GM12878 (cell line): ENCODE measurements at regions not wholly inside any gene's neighbourhood (a gene's known extent, or its start where the extent isn't known, plus 50 kb on each side); places are given as distances from the start of the nearest gene placed in this dataset.
"Not testable (repeated sequence)": the region's sequence is repeated elsewhere in the genome, so short reads cannot be mapped to it uniquely, and the experiment has no call there.

Experiments used
- ATAC-seq: fragments of 200-7000 bp; cut with Tn5 transposase; 3 replicates; pipeline ENCODE4 v1.9.1; 2020; ENCODE audit warnings: mild to moderate bottlenecking, moderate library complexity
- BruUV-seq: library from RNA; stranded (reverse); fragments of 400-500 nt; replicated peaks from 2 replicates; lab custom pipeline; 2021; lab: Mats Ljungman, UMichigan
- CTCF ChIA-PET: fragments of 300-600 bp; sonication (Branson Sonifier 250); formaldehyde crosslinking; extraction: SDS; loops from one replicate; lab custom pipeline; 2021; ENCODE audit warnings: inconsistent platforms; lab: Yijun Ruan, JAX
- POLR2A ChIA-PET: fragments of 350-600 bp; formaldehyde crosslinking; extraction: SDS; loops from one replicate; lab custom pipeline; 2021; ENCODE audit warnings: inconsistent platforms; lab: Charles Lee
- RAD21 ChIA-PET: fragments of 300-600 bp; sonication (Branson Sonifier 250); formaldehyde crosslinking; loops from one replicate; lab custom pipeline; 2023; ENCODE audit warnings: antibody characterized with exemption; ENCODE audit not compliant: unreplicated experiment; lab: Charles Lee
- SMC1A ChIA-PET: fragments of 300-600 bp; sonication (Branson Sonifier 250); formaldehyde crosslinking; loops from one replicate; lab custom pipeline; 2023; ENCODE audit not compliant: unreplicated experiment, uncharacterized antibody; lab: Charles Lee
- DNase-seq: peaks from one replicate; pipeline ENCODE4 v3.0.0-alpha.2; 2011; ENCODE audit warnings: low read depth, low spot score
- FAIRE-seq: peaks from 3 replicates; lab custom pipeline; 2011; peaks lifted over from hg19 to GRCh38; lab: Jason Lieb, UNC
- H2AFZ ChIP-seq: 2 replicates; pipeline ENCODE4 v1.6.0; 2011; ENCODE audit warnings: low read depth, low read length, control low read depth; ENCODE audit not compliant: control insufficient read depth
- H3K27ac ChIP-seq: 2 replicates; pipeline ENCODE4 v1.5.1; 2011; ENCODE audit warnings: control low read depth; ENCODE audit not compliant: control insufficient read depth, insufficient read depth
- H3K27me3 ChIP-seq, 2 experiments: replicated peaks in 1 of 2; 2 replicates each; pipeline versions ENCODE4 v1.6.0 to v1.6.1; 2011; ENCODE audit warnings: low read length in 1 of 2; ENCODE audit not compliant: control insufficient read depth in 2 of 2, insufficient read depth in 2 of 2
- H3K36me3 ChIP-seq, 2 experiments: 2 replicates each; pipeline ENCODE4 v1.5.1; 2011; ENCODE audit warnings: low read length in 1 of 2; ENCODE audit not compliant: control insufficient read depth in 2 of 2, insufficient read depth in 2 of 2
- H3K4me1 ChIP-seq: 2 replicates; pipeline ENCODE4 v1.6.1; 2011; ENCODE audit warnings: mild to moderate bottlenecking, low read length, moderate library complexity, mixed read lengths; ENCODE audit not compliant: control insufficient read depth, insufficient read depth
- H3K4me2 ChIP-seq: 2 replicates; pipeline ENCODE4 v1.6.0; 2011; ENCODE audit warnings: control low read depth; ENCODE audit not compliant: control insufficient read depth, insufficient read depth
- H3K4me3 ChIP-seq: fragments of 200-600 bp; sonication (generic); 2 replicates; pipeline ENCODE4 v1.5.1; 2016
- H3K79me2 ChIP-seq: 2 replicates; pipeline ENCODE4 v1.6.0; 2011; ENCODE audit warnings: low read length; ENCODE audit not compliant: control insufficient read depth, insufficient read depth
- H3K9ac ChIP-seq: 2 replicates; pipeline ENCODE4 v1.8.0; 2011; ENCODE audit warnings: low read length, control low read depth, mixed read lengths; ENCODE audit not compliant: control insufficient read depth, insufficient read depth
- H3K9me3 ChIP-seq: replicated peaks from 3 replicates; pipeline ENCODE4 v1.5.1; 2011; ENCODE audit warnings: mild to moderate bottlenecking, low read length; ENCODE audit not compliant: control insufficient read depth, insufficient read depth
- H4K20me1 ChIP-seq: 2 replicates; pipeline ENCODE4 v1.6.0; 2011; ENCODE audit not compliant: control insufficient read depth, insufficient read depth
- ASH2L ChIP-seq: fragments of 300-600, 200-600 bp; sonication (generic); IDR thresholded peaks from 2 replicates; pipeline ENCODE4 v1.6.1; 2017; ENCODE audit warnings: low read depth, mild to moderate bottlenecking, borderline replicate concordance
- BCLAF1 ChIP-seq: fragments of 450-650 bp; IDR thresholded peaks from 2 replicates; pipeline ENCODE4 v1.6.1; 2017; ENCODE audit warnings: antibody characterized with exemption, mild to moderate bottlenecking, moderate library complexity
- CEBPB ChIP-seq, 2 experiments: fragments of 150-350 bp in 1 of 2; IDR thresholded peaks; 2 replicates each; pipeline ENCODE4 v1.6.1; 2012 to 2014; ENCODE audit warnings: low read depth in 2 of 2, low read length in 2 of 2, borderline replicate concordance in 1 of 2, inconsistent platforms in 1 of 2
- EGR1 ChIP-seq, 2 experiments: IDR thresholded peaks; 1 replicate in 1 of 2; 2 replicates in 1 of 2; pipeline ENCODE4 v1.6.1; 2011 to 2012; ENCODE audit warnings: low read depth in 2 of 2, low read length in 2 of 2, borderline replicate concordance in 1 of 2, mild to moderate bottlenecking in 1 of 2, moderate library complexity in 1 of 2
- ELK1 ChIP-seq: IDR thresholded peaks from 2 replicates; pipeline ENCODE4 v1.6.1; 2012; ENCODE audit warnings: low read depth, low read length, improper control_type of control experiment
- GABPA ChIP-seq: IDR thresholded peaks from 2 replicates; pipeline ENCODE4 v1.6.1; 2014; ENCODE audit warnings: antibody characterized with exemption, low read depth, mild to moderate bottlenecking, inconsistent platforms
- MEF2A ChIP-seq: IDR thresholded peaks from 2 replicates; pipeline ENCODE4 v1.6.1; 2011; ENCODE audit warnings: low read depth, mild to moderate bottlenecking, low read length, moderate library complexity; ENCODE audit not compliant: insufficient read depth
- MXI1 ChIP-seq: fragments of 150-350 bp; IDR thresholded peaks from 2 replicates; pipeline ENCODE4 v1.6.1; 2011; ENCODE audit warnings: low read depth, mild to moderate bottlenecking, inconsistent platforms, low read length, improper control_type of control experiment
- PAX5 ChIP-seq: IDR thresholded peaks from 2 replicates; pipeline ENCODE4 v1.6.1; 2011; ENCODE audit warnings: low read depth, low read length, borderline replicate concordance
- POLR2A ChIP-seq: IDR thresholded peaks from 2 replicates; pipeline ENCODE4 v1.6.1; 2011; ENCODE audit warnings: low read depth, mild to moderate bottlenecking, low read length
- SMAD5 ChIP-seq: IDR thresholded peaks from 2 replicates; pipeline ENCODE4 v1.6.1; 2016; ENCODE audit warnings: antibody characterized with exemption, low read depth
- ZNF207 ChIP-seq: fragments of 450-650 bp; IDR thresholded peaks from 2 replicates; pipeline ENCODE4 v1.6.1; 2014; ENCODE audit warnings: antibody characterized with exemption, mild to moderate bottlenecking, borderline replicate concordance
- ZNF274 ChIP-seq: IDR thresholded peaks from one replicate; pipeline ENCODE4 v1.8.0; 2011; ENCODE audit not compliant: insufficient read length, insufficient read depth
- WGBS: methylation state at CpG from one replicate; pipeline ENCODE4 v1.1.6; 2016; ENCODE audit warnings: low lambda C conversion rate; ENCODE audit not compliant: insufficient replicate concordance, insufficient coverage; ENCODE audit errors: missing lambda C conversion rate; 5-methylcytosine and 5-hydroxymethylcytosine counted together
- in situ Hi-C: fragments of 300-500 bp; cut with MboI; formaldehyde crosslinking; loops from 9 replicates; pipeline ENCODE4 v1.14.3; 2018; ENCODE audit warnings: mixed read lengths
- intact Hi-C: fragments of 100-400 bp; cut with micrococcal nuclease; formaldehyde crosslinking; loops from one replicate; pipeline ENCODE4 v1.14.2; 2022; ENCODE audit not compliant: unreplicated experiment

- WGBS, result 19% methylated on average over 7 of the region's 7 CpGs
- ATAC-seq, H2AFZ ChIP-seq, H3K9ac ChIP-seq, H3K36me3 ChIP-seq, H3K27ac ChIP-seq, POLR2A ChIA-PET, BruUV-seq, H3K79me2 ChIP-seq, H3K4me3 ChIP-seq, H3K4me1 ChIP-seq, DNase-seq, H3K9me3 ChIP-seq, FAIRE-seq, RAD21 ChIA-PET, H4K20me1 ChIP-seq, in situ Hi-C loops, SMC1A ChIA-PET, intact Hi-C loops, H3K4me2 ChIP-seq, H3K27me3 ChIP-seq: not testable (repeated sequence)
- CTCF ChIA-PET, result interaction anchor here (0.8 kb wide), 1 partner anchor 16 kb away, joined by 3 read pairs; no protein-coding TSS in a partner anchor
Measured at GRCh38 chr5:38794037-38794436, 51.8 kb upstream of the OSMR start.

- H3K79me2 ChIP-seq, result no peaks in the 10 kb centered on the region
- no peaks in the 10 kb centered on the region for H3K36me3 ChIP-seq
- H3K4me3 ChIP-seq, result no peak overlapping the region
- H3K27me3 ChIP-seq, result no peaks in the 10 kb centered on the region; a peak in 1 of 4 replicates
- in situ Hi-C loops, result no loop called here
- no peaks in the 10 kb centered on the region for H4K20me1 ChIP-seq
- no peak overlapping the region for H3K9ac ChIP-seq
- ATAC-seq, result no peak
- no peak for TF ChIP-seq POLR2A
- TF ChIP-seq EGR1 (IDR thresholded peaks at IDR 0.05; ENCODE audit: borderline replicate concordance in 1 of 2, low read depth in 2 of 2, low read length in 2 of 2), result no peak
- TF ChIP-seq ZNF274, result no peak
- no peak for TF ChIP-seq SMAD5
- no peak for TF ChIP-seq ZNF207
- no peak for TF ChIP-seq ASH2L
- TF ChIP-seq CEBPB (IDR thresholded peaks at IDR 0.05; ENCODE audit: borderline replicate concordance in 1 of 2, low read depth in 2 of 2, low read length in 2 of 2), result no peak
- no peak for TF ChIP-seq BCLAF1
- no peak for TF ChIP-seq PAX5
- no peak for TF ChIP-seq ELK1
- no peak for TF ChIP-seq MXI1
- no peak for TF ChIP-seq MEF2A
- no peak for TF ChIP-seq GABPA
- WGBS, result 60% methylated on average over 5 of the region's 5 CpGs
- no peak overlapping the region for H3K4me2 ChIP-seq
- intact Hi-C loops, result no loop called here
- H3K9me3 ChIP-seq, result no peaks in the 10 kb centered on the region
- ChIA-PET CTCF (interaction anchor here (1.5 to 1.6 kb wide), 2 partner anchors 14 to 375 kb away, joined by 3 read pairs; no protein-coding TSS in a partner anchor), POLR2A (no interaction called here), RAD21 (interaction anchor here (1.7 kb wide), 1 partner anchor 353 kb away, joined by 6 read pairs; no protein-coding TSS in a partner anchor), SMC1A (no interaction called here)
- DNase-seq, result no peak
- BruUV-seq, result no TSS peak
- FAIRE-seq, result no peak
- no peak overlapping the region for H3K27ac ChIP-seq
- no peaks in the 10 kb centered on the region for H3K4me1 ChIP-seq
- no peak overlapping the region for H2AFZ ChIP-seq
Measured at GRCh38 chr5:38794986-38795385, 50.8 kb upstream of the OSMR start.
